Stimulated activated CD8-positive, alpha-beta memory T cell treated with anti-CD3 and anti-CD28 coated beads, Interleukin-2, amount 100 ng/mL, for 48 hours (primary cell): ENCODE measurements at regions not wholly inside any gene's neighbourhood (a gene's known extent, or its start where the extent isn't known, plus 50 kb on each side); places are given as distances from the start of the nearest gene placed in this dataset.
A peak's percentile ranks its signal among the peaks of the same experiment; 100 is the strongest.

ENCODE experiments used
- DNase-seq, 2 donors: peaks; one replicate each; pipeline ENCODE4 v3.0.0-alpha.2; 2020; ENCODE audit warnings: low read depth in 2 of 2

- no peak for DNase-seq
Measured at GRCh38 chr1:201708691-201709090, 120.3 kb upstream of the IPO9 start.

- DNase-seq, result peak; percentile 46 to 56
Measured at GRCh38 chr1:201709564-201710295, 119.2 kb upstream of the IPO9 start.

- DNase-seq, result no peak
Measured at GRCh38 chr1:201710632-201711597, 118.0 kb upstream of the IPO9 start.

GRCh38 chr1:201711811-201712210 is 117.1 kb upstream of the IPO9 start:
- no peak for DNase-seq

GRCh38 chr1:201712387-201713085 is 116.4 kb upstream of the IPO9 start:
- DNase-seq, result no peak

- no peak for DNase-seq
Measured at GRCh38 chr1:201713086-201713810, 115.7 kb upstream of the IPO9 start.

- no peak for DNase-seq
Measured at GRCh38 chr1:201714542-201715329, 114.2 kb upstream of the IPO9 start.

GRCh38 chr1:201715351-201715750 is 113.6 kb upstream of the IPO9 start:
- no peak for DNase-seq

- DNase-seq, result no peak
Measured at GRCh38 chr1:201715801-201716741, 112.9 kb upstream of the IPO9 start.

GRCh38 chr1:201716742-201717135 is 112.2 kb upstream of the IPO9 start:
- DNase-seq, result no peak

GRCh38 chr1:201717286-201717685 is 111.7 kb upstream of the IPO9 start:
- no peak for DNase-seq

- no peak for DNase-seq
Measured at GRCh38 chr1:201718346-201719202, 110.4 kb upstream of the IPO9 start.

GRCh38 chr1:201719812-201720521 is 109.0 kb upstream of the IPO9 start:
- no peak for DNase-seq

GRCh38 chr1:201720522-201720844 is 108.5 kb upstream of the IPO9 start:
- no peak for DNase-seq

GRCh38 chr1:201721082-201722049 is 107.6 kb upstream of the IPO9 start:
- DNase-seq, result no peak

- DNase-seq, result no peak
Measured at GRCh38 chr1:201724039-201724765, 104.8 kb upstream of the IPO9 start.
